Esophagus (tissue), 2 donors: ENCODE measurements at regions not wholly inside any gene's neighbourhood (a gene's known extent, or its start where the extent isn't known, plus 50 kb on each side); places are given as distances from the start of the nearest gene placed in this dataset.

ENCODE experiments used
- H3K27ac ChIP-seq, 2 donors: one replicate each; pipeline ENCODE4 v1.5.1; 2013; ENCODE audit warnings: low read depth in 2 of 2, mild to moderate bottlenecking in 2 of 2, inconsistent platforms in 1 of 2, low read length in 1 of 2, moderate library complexity in 1 of 2
- H3K27me3 ChIP-seq, 2 donors: one replicate each; pipeline ENCODE4 v1.6.1; 2013; ENCODE audit warnings: low read length in 2 of 2, control low read depth in 1 of 2, mild to moderate bottlenecking in 1 of 2; ENCODE audit not compliant: insufficient read depth in 2 of 2, control insufficient read depth in 1 of 2
- H3K36me3 ChIP-seq, 2 donors: one replicate each; pipeline ENCODE4 v1.6.1; 2013; ENCODE audit warnings: low read length in 1 of 2; ENCODE audit not compliant: control insufficient read depth in 2 of 2, insufficient read depth in 2 of 2
- H3K4me1 ChIP-seq, 2 donors: one replicate each; pipeline ENCODE4 v1.6.1; 2013; ENCODE audit warnings: low read length in 1 of 2; ENCODE audit not compliant: control insufficient read depth in 2 of 2, insufficient read depth in 2 of 2
- H3K4me3 ChIP-seq, 2 donors: one replicate each; pipeline ENCODE4 v1.5.1; 2013; ENCODE audit warnings: low read length in 2 of 2, mild to moderate bottlenecking in 2 of 2, low read depth in 1 of 2, moderate library complexity in 1 of 2
- H3K9me3 ChIP-seq, 2 donors: one replicate each; pipeline ENCODE4 v1.6.1; 2013; ENCODE audit warnings: mild to moderate bottlenecking in 2 of 2, low read depth in 1 of 2, low read length in 1 of 2, moderate library complexity in 1 of 2; ENCODE audit not compliant: control insufficient read depth in 2 of 2, insufficient read depth in 1 of 2
- WGBS, 2 donors: extraction: QIAGEN DNeasy Blood & Tissue Kit; methylation state at CpG; one replicate each; pipeline ENCODE4 v1.1.7; 2013; 5-methylcytosine and 5-hydroxymethylcytosine counted together
- donor health status: healthy with polysubstance abuse.
- donor health status: Bipolar disorder and iron deficiency.

- H3K27ac ChIP-seq: peak overlapping the region in 1 of 2 donors; percentile 35
- H3K4me1 ChIP-seq: peaks cover 0 to 3% of the 10 kb centered on the region in 2 donors
- whole genome bisulfite sequencing, 2 donors: 72 to 90% methylated on average over 10 of the region's 10 CpGs
- H3K36me3 ChIP-seq: no peaks in the 10 kb centered on the region
- H3K27me3 ChIP-seq: no peaks in the 10 kb centered on the region
- no peaks in the 10 kb centered on the region for H3K9me3 ChIP-seq
- H3K4me3 ChIP-seq: no peak overlapping the region
Observed at GRCh38 chr1:201598396-201598795, 59.5 kb downstream of the NAV1 start.

- H3K36me3 ChIP-seq: no peaks in the 10 kb centered on the region
- WGBS, 2 donors: 58 to 65% methylated on average over 1 of the region's 1 CpG
- H3K27me3 ChIP-seq: no peaks in the 10 kb centered on the region
- peaks cover 0 to 3% of the 10 kb centered on the region in 2 donors for H3K4me1 ChIP-seq
- H3K4me3 ChIP-seq: no peak overlapping the region
- peak overlapping the region in 1 of 2 donors; percentile 35 for H3K27ac ChIP-seq
- H3K9me3 ChIP-seq: no peaks in the 10 kb centered on the region
Observed at GRCh38 chr1:201598973-201599372, 60.0 kb downstream of the NAV1 start.

GRCh38 chr1:201599548-201599947, 60.6 kb downstream of the NAV1 start:
- Histone ChIP-seq H3K27me3 (no peaks in the 10 kb centered on the region), H3K4me3 (no peak overlapping the region), H3K36me3 (no peaks in the 10 kb centered on the region), H3K9me3 (no peaks in the 10 kb centered on the region), H3K27ac (peak overlapping the region in 1 of 2 donors; percentile 15), H3K4me1 (peaks cover 0 to 3% of the 10 kb centered on the region in 2 donors)
- WGBS, 2 donors: 78 to 88% methylated on average over 8 of the region's 8 CpGs

- Histone ChIP-seq H3K36me3 (no peaks in the 10 kb centered on the region), H3K27ac (peak overlapping the region; percentile 26 to 33), H3K9me3 (no peaks in the 10 kb centered on the region), H3K4me3 (no peak overlapping the region), H3K4me1 (peaks cover 0 to 3% of the 10 kb centered on the region in 2 donors), H3K27me3 (no peaks in the 10 kb centered on the region)
- WGBS, 2 donors: 67 to 69% methylated on average over 7 of the region's 7 CpGs
Observed at GRCh38 chr1:201602413-201603265, 63.7 kb downstream of the NAV1 start.

- 75 to 76% methylated on average over 8 of the region's 8 CpGs for WGBS, 2 donors
- Histone ChIP-seq H3K36me3 (no peaks in the 10 kb centered on the region), H3K9me3 (no peaks in the 10 kb centered on the region), H3K4me3 (no peak overlapping the region), H3K27me3 (no peaks in the 10 kb centered on the region), H3K4me1 (no peaks in the 10 kb centered on the region), H3K27ac (no peak overlapping the region)
Observed at GRCh38 chr1:201603613-201604232, 64.8 kb downstream of the NAV1 start.

- Histone ChIP-seq H3K27me3 (no peaks in the 10 kb centered on the region), H3K4me3 (no peak overlapping the region), H3K36me3 (no peaks in the 10 kb centered on the region), H3K9me3 (no peaks in the 10 kb centered on the region), H3K4me1 (no peaks in the 10 kb centered on the region), H3K27ac (no peak overlapping the region)
- WGBS, 2 donors: 54 to 59% methylated on average over 3 of the region's 3 CpGs
Observed at GRCh38 chr1:201605385-201606010, 66.6 kb downstream of the NAV1 start.

DNA sequence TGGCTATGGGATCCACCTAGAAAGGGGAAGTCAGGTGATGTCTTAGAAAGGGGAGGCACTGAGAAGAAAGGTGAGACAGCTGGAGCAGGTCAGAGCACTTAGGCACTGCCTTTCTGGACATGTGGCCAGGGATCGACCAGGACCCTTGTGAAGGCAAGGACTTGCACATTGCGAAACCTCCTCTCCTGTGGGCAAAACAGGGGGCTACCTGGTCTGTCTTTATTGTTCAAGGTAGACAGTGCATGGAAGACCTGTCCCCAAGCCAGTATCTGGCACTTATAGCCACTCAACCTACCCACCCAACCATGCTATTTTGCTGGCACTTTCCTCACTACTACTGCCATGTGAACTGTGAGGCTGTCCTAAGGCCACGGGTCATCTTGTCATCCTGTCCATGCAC, 67.2 kb downstream of the NAV1 start:
- H3K36me3 ChIP-seq: no peaks in the 10 kb centered on the region
- no peaks in the 10 kb centered on the region for H3K27me3 ChIP-seq
- H3K4me3 ChIP-seq: no peak overlapping the region
- no peak overlapping the region for H3K27ac ChIP-seq
- H3K4me1 ChIP-seq: no peaks in the 10 kb centered on the region
- no peaks in the 10 kb centered on the region for H3K9me3 ChIP-seq
- WGBS, 2 donors: 91 to 98% methylated on average over 3 of the region's 3 CpGs

- Histone ChIP-seq H3K4me3 (no peak overlapping the region), H3K9me3 (no peaks in the 10 kb centered on the region), H3K4me1 (no peaks in the 10 kb centered on the region), H3K27ac (no peak overlapping the region), H3K27me3 (no peaks in the 10 kb centered on the region), H3K36me3 (no peaks in the 10 kb centered on the region)
- WGBS, 2 donors: 78 to 90% methylated on average over 1 of the region's 1 CpG
Observed at GRCh38 chr1:201606623-201607022, 67.7 kb downstream of the NAV1 start.

- Histone ChIP-seq H3K27me3 (no peaks in the 10 kb centered on the region), H3K9me3 (no peaks in the 10 kb centered on the region), H3K27ac (no peak overlapping the region), H3K4me1 (no peaks in the 10 kb centered on the region), H3K4me3 (no peak overlapping the region), H3K36me3 (no peaks in the 10 kb centered on the region)
- 66 to 72% methylated on average over 11 of the region's 11 CpGs for WGBS, 2 donors
Observed at GRCh38 chr1:201608635-201609395, 69.9 kb downstream of the NAV1 start.
